Head of caudate nucleus (tissue), 42 donors: ENCODE measurements at regions not wholly inside any gene's neighbourhood (a gene's known extent, or its start where the extent isn't known, plus 50 kb on each side); places are given as distances from the start of the nearest gene placed in this dataset.

Experiments
- DNase-seq, 42 donors: peaks; one replicate each; pipeline versions ENCODE4 v3.0.0 to v3.0.0-alpha.2; 2020 to 2021; ENCODE audit warnings: mixed read lengths in 7 of 42
- intact Hi-C: fragments of 100-400 bp; cut with DNase I; formaldehyde crosslinking; loops from one replicate; pipeline ENCODE4 v1.15.0; 2022

DNA sequence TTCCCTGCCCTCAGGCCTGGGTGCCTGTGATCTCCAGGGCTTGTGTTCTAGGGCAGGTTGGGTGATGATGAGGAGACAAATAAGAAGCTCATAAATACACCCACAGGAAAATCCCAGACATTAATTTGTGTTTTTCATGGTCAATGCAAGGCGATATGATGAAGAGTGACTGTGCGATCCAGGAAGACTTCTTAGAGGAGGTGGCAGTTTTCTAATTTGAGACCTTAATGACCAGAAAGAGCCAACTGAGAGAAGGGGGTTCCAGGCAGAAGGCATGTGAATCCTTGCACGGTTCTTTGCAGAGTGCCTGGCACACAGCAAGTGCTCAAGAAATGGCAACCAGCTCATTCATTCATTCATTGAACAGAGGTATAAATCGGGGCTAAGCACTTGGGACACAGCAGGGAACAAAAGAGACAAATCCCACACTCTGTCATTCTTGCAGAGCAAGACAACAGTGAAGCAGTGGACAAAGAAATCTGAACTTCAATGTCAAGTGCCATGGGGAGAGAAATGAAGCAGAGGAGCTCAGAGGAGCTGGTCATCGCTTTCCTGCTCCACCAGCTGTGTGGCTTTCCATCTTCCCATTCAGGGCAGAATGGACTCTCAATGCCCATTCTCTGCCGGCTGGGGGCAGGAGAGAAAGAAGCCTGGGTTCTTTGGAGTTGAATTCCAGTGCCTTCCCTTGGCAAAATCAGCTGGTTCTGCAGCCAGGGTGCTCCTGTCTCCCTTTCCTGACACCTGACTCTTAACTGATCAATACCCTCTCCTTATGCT lies 128.3 kb downstream of the AACS start:
- DNase-seq = peak in 14 of 42 donors; percentile 26 to 63 (median 42)
- intact Hi-C loops = no loop called here

DNA sequence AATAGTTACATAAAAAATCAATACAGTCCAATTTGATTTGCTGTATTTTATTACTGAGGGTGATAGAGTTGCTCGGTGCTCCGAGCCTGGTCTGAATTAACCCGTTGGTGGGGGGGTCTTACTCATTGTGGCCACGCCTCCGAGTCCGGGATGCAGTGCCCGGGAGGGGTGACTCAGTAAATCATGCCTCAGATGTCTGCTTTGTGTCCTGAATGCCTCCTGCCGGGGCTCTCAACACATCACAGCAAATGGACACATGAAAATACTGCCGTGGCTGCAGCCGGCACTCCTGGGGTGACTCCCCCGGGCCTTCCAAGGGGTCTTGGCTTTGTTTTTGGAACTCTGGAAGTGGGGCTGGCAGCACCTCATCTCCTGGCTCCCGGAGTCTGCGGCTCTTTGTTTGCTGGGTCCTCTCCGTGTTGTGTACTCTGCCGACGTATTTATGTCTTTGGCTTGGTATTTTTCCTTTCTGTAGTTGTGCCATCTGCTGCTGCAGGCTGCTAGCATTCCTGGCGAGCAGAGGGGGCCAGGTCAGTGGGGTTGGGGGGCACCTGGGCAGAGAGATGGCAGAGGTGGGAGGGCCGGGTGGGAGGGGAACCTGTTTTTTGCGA lies 129.0 kb downstream of the AACS start:
- peak in 4 of 42 donors; percentile 30 to 71 (median 48) for DNase-seq
- intact Hi-C loops = no loop called here

DNA sequence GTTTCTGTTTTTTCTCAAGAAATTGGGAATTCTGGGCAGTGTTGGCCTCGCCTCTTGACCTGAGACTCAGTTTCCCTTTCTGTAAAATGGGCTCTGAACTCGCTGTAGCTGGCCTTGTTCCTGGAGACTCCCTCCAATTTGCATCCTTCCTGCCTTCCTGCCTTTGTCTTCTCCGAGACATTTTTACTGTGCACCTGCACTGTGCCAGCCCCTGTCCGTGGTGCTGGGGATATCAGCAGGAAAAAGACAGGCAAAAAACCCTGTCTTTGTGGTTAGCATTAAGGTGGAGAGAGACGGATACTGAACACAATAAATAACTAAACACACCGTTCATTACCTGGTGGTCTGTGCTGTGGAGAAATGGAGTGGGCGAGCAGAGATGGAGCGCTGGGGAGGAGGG lies 129.8 kb downstream of the AACS start:
- no peak for DNase-seq
- intact Hi-C loops = no loop called here

DNA sequence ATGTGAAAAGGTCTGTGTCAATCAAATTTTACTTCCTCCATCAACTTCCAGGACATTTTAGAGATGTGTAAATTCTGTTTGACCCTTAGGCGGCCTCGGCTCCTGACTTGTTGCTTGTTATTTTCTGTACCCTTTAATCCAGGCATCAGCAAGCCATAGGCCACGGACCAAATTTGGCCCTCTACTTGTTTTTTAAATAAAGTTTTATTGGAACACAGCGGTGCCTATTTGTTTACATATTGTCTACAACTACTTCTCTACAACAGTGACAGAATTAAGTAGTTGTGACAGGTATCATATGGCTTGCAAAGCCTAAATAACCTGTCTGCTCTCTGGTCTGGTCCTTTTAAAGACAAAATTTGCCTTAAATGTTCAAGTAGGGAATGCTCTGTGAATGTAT lies 132.1 kb downstream of the AACS start:
- DNase-seq = no peak
- intact Hi-C loops = no loop called here

DNA sequence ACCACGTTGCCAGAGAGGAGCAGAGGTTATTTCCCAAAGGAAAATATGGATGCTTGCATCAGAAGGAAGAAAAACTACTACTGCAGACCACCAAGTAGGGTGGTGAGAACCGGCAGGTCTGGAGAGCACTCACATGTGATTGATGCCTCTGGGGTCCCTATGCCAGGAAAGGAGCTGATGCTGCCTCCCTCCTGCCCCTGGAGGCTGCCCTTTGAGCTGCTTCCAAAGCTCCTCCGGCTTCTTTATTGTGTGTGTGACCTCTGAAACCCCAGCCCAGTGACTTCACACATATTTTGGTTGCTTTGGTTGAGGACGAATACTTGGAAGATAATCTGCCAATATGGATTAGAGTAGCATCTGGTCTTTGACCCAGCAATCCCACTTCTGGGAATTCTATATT lies 133.4 kb downstream of the AACS start:
- intact Hi-C loops = no loop called here
- DNase-seq = no peak

DNA sequence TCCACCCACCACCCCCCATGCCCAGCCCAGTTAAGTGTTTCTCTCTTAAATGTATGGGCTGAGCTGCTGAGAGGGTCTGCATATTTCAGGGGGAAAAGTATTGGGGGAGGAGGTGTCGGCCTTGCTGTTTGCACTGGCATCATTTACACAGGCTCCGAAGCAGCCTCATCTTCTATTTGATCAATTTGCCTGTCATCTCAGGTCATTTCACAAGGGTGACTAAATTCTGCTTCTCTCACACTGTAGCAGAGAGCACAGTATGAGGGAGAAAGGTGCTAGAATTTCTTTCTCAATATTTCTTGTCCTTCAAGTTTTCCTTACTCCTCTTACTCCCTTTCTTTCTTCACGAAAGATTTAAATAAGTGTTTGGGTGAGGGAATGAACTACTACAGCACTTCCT lies 135.9 kb downstream of the AACS start:
- no peak for DNase-seq
- intact Hi-C loops = no loop called here

DNA sequence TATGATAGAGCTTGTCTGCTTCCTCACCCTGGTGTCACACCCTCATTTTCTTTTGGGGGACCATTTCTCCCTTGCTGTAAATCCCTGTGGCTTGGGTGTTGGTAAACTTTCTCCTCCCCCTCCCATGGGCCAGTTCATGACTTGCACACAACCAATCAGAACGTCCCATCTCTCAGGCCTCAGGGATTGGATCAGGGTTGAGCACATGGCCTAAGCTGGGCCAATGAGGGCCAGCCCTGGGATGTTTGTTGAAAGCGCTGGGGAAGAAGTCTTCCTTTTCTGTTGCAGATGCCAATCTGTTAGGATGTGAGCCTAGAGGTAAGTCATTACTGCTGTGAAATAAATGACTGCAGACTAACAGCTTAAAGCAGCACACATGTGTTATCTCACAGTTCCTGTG lies 136.7 kb downstream of the AACS start:
- intact Hi-C loops = no loop called here
- DNase-seq = no peak

DNA sequence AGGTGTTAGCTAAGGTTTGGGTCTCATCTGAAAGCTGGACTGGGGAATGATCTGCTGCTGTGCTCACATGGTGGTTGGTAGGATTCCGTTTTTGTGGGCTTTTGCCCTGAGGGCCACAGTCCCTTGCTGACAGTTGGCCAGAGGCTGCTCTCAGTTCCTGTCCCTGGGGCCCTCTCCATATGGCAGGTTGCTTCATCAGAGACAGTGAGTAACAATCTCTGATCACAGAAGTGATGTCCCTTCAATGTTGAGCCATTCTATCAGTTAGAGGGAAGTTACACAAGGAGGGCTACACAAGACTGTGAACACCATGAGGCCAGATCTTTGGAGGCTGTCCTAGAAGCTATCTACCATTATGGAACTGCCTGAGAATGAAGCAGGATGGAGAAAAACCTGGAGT lies 137.2 kb downstream of the AACS start:
- DNase-seq = no peak
- intact Hi-C loops = no loop called here

DNA sequence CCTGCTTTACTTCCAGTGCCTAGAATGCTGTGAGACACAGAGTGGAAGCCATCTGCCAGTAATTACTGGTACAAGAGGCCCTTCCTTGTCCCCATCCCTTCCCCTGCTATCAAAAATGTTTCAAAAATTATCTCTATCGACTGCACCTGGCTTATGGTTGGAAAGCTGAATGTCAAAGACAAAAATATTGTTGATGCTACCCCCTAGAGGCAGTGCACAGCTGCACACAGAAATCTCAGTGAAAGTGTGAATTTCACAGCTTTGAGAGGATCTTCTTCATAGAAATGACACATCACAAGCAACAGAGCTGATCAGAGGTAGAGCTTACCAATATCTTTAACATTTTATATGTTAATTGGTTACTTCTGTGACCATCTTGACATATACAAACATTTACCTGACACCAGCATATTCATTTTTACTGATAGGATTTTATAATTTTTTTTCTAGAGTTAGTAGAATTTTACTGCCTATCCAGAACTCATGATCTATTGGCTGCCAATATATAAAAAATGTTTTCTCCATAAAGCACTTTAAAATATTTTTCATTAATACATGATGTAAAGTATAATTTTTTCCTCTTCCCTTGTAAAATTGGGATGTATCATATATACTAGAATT lies 138.0 kb downstream of the AACS start:
- peak in 6 of 42 donors; percentile 31 to 60 (median 39) for DNase-seq
- intact Hi-C loops = no loop called here

DNA sequence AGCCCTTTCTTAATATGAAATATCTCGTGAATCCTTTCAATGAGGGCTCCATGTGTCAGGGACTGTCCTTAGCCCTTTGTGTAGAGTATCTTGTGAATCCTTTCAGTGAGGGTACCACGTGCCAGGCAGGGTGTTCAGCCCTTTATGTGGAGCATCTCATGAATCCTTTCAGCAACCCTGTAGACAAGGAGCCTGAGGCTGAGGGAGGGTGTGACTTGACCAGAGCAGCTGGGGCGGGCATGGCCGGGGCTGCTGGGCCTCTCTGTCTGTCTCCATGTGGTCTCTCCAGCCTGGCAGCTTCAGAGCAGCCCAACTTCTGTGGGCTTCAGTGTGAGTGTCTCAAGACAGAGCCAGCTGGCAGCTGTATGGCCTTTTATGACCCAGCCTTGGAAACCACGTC lies 140.2 kb downstream of the AACS start:
- DNase-seq = no peak
- intact Hi-C loops = no loop called here

DNA sequence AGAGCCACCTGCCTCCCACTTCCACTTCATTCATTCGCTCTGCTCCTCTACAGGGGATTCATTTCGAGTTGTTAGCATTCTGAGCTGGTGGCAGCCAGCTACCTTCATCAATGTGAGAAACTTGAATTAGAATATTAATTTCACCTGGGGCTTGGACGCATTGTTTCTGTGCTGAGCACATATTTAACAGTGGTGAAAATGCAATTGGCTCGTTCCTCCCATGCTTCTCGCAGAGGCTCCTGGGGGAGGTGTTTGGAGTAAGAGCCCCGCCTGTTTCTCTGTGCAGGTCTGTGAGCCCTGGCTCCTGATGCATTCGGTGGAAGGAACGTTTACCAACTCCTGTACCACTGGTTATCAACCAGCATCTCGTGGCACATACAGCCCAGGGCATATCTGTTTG lies 141.5 kb downstream of the AACS start:
- peak in 11 of 42 donors; percentile 24 to 80 (median 48) for DNase-seq
- intact Hi-C loops = no loop called here

DNA sequence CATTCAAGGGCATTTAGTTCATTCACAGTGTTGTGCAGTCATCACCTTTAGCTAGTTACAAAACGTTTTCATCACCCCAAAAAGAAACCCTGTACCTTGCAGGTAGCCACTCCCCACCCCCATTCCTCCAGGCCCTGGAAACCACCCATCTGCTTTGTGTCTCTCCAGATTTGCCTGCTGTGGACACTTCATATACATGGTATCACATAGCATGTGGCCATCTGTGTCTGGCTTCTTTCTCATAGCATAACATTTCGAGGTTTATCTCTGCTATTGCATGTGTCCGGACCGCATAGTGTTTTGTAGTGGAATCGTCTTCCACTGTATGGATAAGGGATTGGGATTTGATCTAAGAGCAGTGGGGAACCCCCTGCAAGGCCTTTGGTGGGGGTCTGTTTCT lies 143.1 kb downstream of the AACS start:
- no peak for DNase-seq
- intact Hi-C loops = no loop called here

DNA sequence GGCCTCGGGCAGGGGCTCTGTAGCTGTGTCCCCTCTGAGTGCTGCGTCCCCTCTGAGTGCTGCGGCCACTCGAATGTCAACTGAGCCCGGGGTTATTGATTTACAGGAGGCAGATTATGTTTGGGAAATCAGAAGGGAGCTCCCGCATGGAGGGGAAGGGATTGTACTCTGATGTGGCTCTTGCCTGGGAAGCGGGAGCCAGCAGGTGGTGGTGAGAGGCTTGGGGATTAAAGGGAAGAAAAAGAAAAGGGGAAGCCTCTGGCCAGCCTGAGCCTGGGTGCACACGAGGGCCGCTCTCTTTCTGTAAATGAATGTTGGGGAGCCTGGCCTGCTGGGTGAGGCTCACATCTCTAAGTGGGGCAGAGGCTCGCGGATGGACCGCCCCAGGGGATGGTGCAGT lies 143.7 kb downstream of the AACS start:
- intact Hi-C loops = no loop called here
- DNase-seq = no peak

DNA sequence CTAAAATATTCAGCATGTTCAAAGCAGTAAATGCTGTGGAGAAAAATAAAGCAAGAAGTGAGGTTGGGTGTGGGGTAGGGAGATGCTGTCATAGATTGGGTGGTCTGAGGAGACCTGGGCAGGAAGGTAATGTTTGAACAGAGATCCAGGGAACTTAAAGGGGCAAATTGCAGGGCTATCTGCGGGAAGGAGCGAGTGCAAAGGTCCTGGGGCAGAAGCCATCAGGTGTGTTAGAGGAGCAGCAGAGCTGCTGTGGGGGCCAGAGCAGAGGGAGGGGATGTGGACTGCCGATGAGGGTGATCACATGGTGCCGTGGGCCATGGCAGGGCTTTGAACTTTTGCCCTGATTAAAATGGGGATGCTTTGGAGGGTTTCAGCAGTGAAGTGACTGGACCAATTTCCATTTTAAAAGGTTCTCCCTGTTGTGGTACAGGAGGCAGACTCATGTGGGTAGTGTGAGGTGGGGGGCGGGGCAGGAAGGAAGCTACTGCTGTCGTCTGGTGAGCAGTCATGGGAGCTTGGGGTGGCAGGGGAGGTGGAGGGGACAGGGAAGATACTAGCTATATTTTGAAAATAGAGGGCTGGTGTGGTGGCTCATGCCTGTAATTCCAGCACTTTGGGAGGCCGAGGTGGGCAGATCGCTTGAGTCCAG lies 145.0 kb downstream of the AACS start:
- intact Hi-C loops = no loop called here
- DNase-seq = peak in 2 of 42 donors; percentile 37 to 45

DNA sequence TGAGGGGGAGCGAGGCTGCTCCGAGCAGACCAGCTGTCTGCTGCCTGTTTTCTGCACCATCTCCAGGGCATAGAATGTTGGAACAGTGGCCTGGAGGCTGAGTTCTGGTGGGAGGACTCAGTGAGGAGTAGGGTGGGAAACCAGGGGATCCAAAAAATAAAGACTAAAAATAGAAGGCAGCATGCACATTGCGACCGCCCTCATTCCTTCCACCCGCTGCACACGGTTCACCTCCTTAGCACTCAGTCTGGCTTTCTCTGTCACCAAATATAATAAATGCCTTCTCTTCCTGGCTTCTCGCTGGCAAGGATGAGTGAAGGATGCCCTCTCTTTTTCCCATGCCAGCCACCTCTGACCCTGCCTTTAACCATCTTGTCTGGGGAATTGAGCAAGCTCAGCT lies 146.2 kb downstream of the AACS start:
- DNase-seq = peak in 10 of 42 donors; percentile 20 to 59 (median 39)
- intact Hi-C loops = no loop called here

DNA sequence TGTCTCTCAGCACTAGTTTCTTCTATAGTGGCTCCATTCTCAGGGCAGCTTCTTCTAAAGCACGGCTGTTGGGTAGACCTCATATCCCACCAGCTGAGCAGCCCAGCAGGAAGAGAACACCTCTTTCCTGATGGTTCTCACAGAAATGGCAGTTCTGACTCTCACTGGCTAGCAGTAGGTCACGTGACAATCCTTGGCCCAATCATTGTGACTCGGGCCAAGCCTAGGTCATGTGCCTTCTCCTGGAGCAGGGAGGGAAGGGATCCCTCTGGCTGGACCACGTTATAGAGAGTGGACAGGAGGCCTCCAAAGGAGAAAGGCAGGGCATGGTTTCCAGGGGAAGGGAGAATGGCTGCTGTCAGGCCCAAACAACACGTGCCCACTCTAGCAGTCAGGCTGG lies 149.1 kb downstream of the AACS start:
- intact Hi-C loops = no loop called here
- no peak for DNase-seq

DNA sequence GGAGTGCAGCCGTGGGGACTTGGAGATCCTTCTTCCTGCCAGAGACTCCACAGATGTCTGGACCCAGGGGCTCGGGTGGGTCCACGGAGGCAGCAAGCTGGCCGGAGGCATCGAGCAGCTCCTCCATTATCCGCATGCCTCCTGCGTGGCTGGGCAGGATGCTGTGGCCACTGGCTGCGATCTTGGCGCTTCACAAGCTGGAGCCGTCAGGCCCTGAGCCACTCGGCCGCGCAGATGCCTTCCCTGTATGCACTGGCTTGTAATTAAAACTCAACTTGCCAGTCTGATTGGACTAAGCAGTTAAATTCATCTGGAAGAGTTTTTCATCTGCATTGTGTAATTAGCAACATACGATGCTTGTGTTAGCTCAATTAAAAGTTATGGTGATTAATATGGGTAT lies 151.5 kb downstream of the AACS start:
- no peak for DNase-seq
- intact Hi-C loops = no loop called here

DNA sequence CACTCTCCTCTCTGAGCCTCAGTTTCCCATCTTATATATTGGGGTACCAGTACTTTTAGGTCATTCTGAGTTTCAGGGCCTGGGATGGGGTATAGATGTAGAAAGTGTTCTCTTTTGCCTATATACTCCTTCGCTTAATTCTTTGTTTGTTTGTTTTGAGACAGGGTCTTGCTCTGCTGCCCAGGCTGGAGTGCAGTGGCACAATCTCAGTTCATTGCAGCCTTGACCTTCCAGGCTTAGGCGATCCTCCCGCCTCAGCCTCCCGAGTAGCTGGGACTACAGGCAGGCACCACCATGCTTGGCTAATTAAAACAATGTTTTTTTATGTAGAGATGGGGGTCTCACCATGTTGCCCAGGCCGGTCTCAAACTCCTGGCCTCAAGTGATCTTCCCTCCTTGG lies 152.1 kb downstream of the AACS start:
- intact Hi-C loops = no loop called here
- no peak for DNase-seq

DNA sequence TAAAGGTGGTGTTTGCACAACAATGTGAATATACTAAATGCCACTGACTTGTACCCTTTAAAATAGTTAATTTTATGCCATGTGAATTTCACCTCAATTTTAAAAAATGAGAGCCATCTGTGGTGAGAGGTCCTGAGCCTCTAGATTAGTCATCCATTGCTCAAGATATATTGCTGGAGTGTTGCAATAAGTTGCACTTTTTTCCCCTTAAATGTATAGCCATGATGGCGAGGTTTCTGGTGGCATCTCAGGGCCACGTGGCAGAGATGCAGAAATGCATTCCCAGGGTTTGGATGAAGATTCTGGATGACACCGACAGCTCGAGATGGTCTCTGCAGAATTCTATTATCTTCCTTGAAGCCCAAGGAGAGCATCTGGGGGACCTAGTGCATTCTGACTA lies 153.7 kb downstream of the AACS start:
- no peak for DNase-seq
- intact Hi-C loops = no loop called here
